ENCODE measurements at regions not wholly inside any gene's neighbourhood (a gene's known extent, or its start where the extent isn't known, plus 50 kb on each side); places are given as distances from the start of the nearest gene placed in this dataset.

DNA sequence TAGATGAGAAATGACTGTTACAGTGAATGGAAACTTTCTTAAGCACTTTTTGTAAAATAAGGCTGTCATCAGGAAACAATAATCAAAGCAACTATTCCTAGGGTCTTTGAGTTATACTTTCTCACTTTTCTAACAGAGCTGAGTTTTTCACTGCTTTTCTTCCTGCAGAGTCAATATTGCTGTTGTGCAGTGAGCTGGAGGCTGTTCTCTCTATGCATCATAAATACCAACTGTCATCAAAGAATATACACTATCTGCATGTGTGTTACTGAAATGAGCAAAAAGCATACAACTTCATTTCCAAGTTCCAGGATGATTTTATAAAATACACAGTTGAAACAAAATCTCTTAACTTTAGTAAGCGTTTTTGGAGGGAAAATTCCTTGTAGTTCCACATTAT is 110.4 kb upstream of the CPSF6 start:
- TF ChIP-seq, protein P1, sequence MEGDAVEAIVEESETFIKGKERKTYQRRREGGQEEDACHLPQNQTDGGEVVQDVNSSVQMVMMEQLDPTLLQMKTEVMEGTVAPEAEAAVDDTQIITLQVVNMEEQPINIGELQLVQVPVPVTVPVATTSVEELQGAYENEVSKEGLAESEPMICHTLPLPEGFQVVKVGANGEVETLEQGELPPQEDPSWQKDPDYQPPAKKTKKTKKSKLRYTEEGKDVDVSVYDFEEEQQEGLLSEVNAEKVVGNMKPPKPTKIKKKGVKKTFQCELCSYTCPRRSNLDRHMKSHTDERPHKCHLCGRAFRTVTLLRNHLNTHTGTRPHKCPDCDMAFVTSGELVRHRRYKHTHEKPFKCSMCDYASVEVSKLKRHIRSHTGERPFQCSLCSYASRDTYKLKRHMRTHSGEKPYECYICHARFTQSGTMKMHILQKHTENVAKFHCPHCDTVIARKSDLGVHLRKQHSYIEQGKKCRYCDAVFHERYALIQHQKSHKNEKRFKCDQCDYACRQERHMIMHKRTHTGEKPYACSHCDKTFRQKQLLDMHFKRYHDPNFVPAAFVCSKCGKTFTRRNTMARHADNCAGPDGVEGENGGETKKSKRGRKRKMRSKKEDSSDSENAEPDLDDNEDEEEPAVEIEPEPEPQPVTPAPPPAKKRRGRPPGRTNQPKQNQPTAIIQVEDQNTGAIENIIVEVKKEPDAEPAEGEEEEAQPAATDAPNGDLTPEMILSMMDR (IDR thresholded peaks at IDR 0.05; ENCODE audit: borderline replicate concordance, insufficient read depth, low read depth, low read length), result no peak
- no peak overlapping the region for H3K4me3 ChIP-seq (ENCODE audit: low read depth, low read length)

DNA sequence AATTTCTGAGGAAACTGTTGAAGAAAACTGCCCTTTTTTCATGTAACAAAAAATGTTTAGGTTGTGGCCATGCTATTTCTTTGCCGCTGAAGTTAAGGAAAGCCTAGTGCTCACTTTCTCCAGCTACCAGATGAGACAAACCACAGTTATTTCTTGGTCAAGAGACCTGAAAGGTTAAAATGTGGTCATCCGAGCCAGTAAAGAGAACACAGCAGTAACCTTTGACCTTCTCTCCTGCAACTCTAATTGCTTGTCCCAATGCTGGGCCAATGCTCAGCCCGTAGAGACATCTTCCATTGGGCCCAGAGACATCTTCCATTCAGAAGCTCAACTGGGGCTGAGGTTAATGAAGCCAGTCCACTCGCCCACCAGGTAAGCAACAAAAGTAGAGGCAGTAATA is 109.8 kb upstream of the CPSF6 start:
- TF ChIP-seq, protein P1 (IDR thresholded peaks at IDR 0.05; ENCODE audit: borderline replicate concordance, insufficient read depth, low read depth, low read length), result no peak

GRCh38 chr12:69130064-69130463 is 109.3 kb upstream of the CPSF6 start:
- TF ChIP-seq, protein P1 (IDR thresholded peaks at IDR 0.05; ENCODE audit: borderline replicate concordance, insufficient read depth, low read depth, low read length), result no peak
- H3K4me3 ChIP-seq (ENCODE audit: low read depth, low read length), result no peak overlapping the region

More for the DNA sequence above, 109.8 kb upstream of the CPSF6 start:
- no peak overlapping the region for H3K4me3 ChIP-seq (ENCODE audit: low read depth, low read length)

GRCh38 chr12:69131077-69131476 is 108.3 kb upstream of the CPSF6 start:
- H3K4me3 ChIP-seq (ENCODE audit: low read depth, low read length), result no peak overlapping the region
- TF ChIP-seq, protein P1 (IDR thresholded peaks at IDR 0.05; ENCODE audit: borderline replicate concordance, insufficient read depth, low read depth, low read length), result no peak

- TF ChIP-seq, protein P1 (IDR thresholded peaks at IDR 0.05; ENCODE audit: borderline replicate concordance, insufficient read depth, low read depth, low read length), result no peak
- no peak overlapping the region for H3K4me3 ChIP-seq (ENCODE audit: low read depth, low read length)
These were observed 102.3 kb upstream of the CPSF6 start for GRCh38 chr12:69136931-69137613.

GRCh38 chr12:69141074-69141473 is 98.3 kb upstream of the CPSF6 start:
- H3K4me3 ChIP-seq (ENCODE audit: low read depth, low read length), result no peak overlapping the region
- TF ChIP-seq, protein P1 (IDR thresholded peaks at IDR 0.05; ENCODE audit: borderline replicate concordance, insufficient read depth, low read depth, low read length), result no peak

DNA sequence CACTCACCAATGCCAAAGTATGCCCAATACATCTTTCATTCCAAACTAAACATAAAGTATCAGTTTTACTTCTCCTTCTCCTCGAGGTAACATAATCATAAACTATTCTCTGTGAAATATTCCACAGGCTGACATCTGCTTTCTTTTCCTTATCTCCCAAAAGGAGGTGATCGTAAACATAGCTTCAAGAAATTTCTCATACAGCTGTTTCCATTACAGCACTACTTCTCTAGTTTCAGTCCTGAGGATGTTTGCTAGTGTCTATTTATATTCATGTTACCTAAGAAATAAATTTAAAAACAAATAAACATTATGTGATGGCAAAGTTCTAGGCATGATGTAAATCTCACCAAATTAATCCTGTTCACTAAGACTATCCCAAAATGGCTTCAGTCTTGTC is 90.1 kb upstream of the CPSF6 start:
- H3K4me3 ChIP-seq (ENCODE audit: low read depth, low read length), result no peak overlapping the region
- TF ChIP-seq, protein P1 (IDR thresholded peaks at IDR 0.05; ENCODE audit: borderline replicate concordance, insufficient read depth, low read depth, low read length), result no peak

Measured in GM12875 (cell line).